Non-pigmented ciliary epithelial cell (primary cell): ENCODE measurements at regions not wholly inside any gene's neighbourhood (a gene's known extent, or its start where the extent isn't known, plus 50 kb on each side); places are given as distances from the start of the nearest gene placed in this dataset.
A peak's percentile ranks its signal among the peaks of the same experiment; 100 is the strongest.

ENCODE experiments used
- DNase-seq: peaks from one replicate; pipeline ENCODE4 v3.0.0-alpha.2; 2010; ENCODE audit warnings: low read depth

GRCh38 chr10:61547297-61547696 is 94.1 kb upstream of the TMEM26 start:
- no peak for DNase-seq

- DNase-seq: no peak
These were observed 92.0 kb upstream of the TMEM26 start for GRCh38 chr10:61545170-61545569.

GRCh38 chr10:61543831-61544230 is 90.7 kb upstream of the TMEM26 start:
- DNase-seq: no peak

GRCh38 chr10:61542596-61542995 is 89.4 kb upstream of the TMEM26 start:
- no peak for DNase-seq

- DNase-seq: no peak
These were observed 88.8 kb upstream of the TMEM26 start for GRCh38 chr10:61541960-61542359.

- DNase-seq: no peak
These were observed 86.7 kb upstream of the TMEM26 start for GRCh38 chr10:61539876-61540275.

- no peak for DNase-seq
These were observed 76.0 kb upstream of the TMEM26 start for GRCh38 chr10:61529208-61529607.

GRCh38 chr10:61503051-61503450 is 49.9 kb upstream of the TMEM26 start:
- DNase-seq: peak; percentile 14
